ENCODE measurements at regions not wholly inside any gene's neighbourhood (a gene's known extent, or its start where the extent isn't known, plus 50 kb on each side); places are given as distances from the start of the nearest gene placed in this dataset.

DNA sequence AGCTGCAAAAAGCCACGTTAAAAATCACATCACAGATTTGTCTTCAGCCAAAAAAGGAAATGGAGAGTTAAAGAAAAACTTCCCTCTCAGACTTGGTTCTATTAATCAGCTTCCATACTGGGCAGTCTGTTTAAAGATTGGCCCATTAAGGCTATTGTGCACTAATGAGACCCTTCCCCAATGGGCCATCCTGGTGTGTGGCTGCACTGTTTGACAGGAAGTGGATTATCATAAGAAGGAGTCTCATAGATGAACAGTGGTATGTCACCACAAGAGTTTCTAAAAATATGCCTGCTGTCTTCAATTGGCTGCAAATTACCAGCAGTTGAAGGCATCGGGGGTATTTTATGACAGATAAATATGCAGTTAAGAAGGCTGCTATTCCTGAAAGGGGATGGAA lies 247.6 kb upstream of the THSD7B start:
- no peaks in the 10 kb centered on the region for H3K79me2 ChIP-seq (ENCODE audit: low read depth)
- H3K4me2 ChIP-seq: no peak overlapping the region
- H3K4me3 ChIP-seq: no peak overlapping the region
- no peaks in the 10 kb centered on the region for H3K4me1 ChIP-seq (replicated peaks; ENCODE audit: insufficient read depth)
- H2AFZ ChIP-seq: no peak overlapping the region
- ChIA-PET CTCF (no interaction called here), POLR2A (ENCODE audit: unreplicated experiment) (no interaction called here)
- intact Hi-C loops (cut with micrococcal nuclease; ENCODE audit: unreplicated experiment): no loop called here
- H3K27ac ChIP-seq: no peak overlapping the region
- H3K9me3 ChIP-seq (ENCODE audit: insufficient read depth, low read depth): no peaks in the 10 kb centered on the region
- TF ChIP-seq, protein P1, sequence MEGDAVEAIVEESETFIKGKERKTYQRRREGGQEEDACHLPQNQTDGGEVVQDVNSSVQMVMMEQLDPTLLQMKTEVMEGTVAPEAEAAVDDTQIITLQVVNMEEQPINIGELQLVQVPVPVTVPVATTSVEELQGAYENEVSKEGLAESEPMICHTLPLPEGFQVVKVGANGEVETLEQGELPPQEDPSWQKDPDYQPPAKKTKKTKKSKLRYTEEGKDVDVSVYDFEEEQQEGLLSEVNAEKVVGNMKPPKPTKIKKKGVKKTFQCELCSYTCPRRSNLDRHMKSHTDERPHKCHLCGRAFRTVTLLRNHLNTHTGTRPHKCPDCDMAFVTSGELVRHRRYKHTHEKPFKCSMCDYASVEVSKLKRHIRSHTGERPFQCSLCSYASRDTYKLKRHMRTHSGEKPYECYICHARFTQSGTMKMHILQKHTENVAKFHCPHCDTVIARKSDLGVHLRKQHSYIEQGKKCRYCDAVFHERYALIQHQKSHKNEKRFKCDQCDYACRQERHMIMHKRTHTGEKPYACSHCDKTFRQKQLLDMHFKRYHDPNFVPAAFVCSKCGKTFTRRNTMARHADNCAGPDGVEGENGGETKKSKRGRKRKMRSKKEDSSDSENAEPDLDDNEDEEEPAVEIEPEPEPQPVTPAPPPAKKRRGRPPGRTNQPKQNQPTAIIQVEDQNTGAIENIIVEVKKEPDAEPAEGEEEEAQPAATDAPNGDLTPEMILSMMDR (conservative IDR thresholded peaks at IDR 0.05): no peak
- no peak for TF ChIP-seq EZH2 (IDR thresholded peaks at IDR 0.05; ENCODE audit: low read depth)
- no peak for DNase-seq
- peaks cover 25% of the 10 kb centered on the region for H3K27me3 ChIP-seq (ENCODE audit: insufficient read depth, low read depth)
- no TSS peak for BruUV-seq (replicated peaks)
- no peaks in the 10 kb centered on the region for H3K36me3 ChIP-seq (ENCODE audit: low read depth)
- H3K9me2 ChIP-seq (ENCODE audit: insufficient read depth): 0 out of 2 replicates have a peak, but pooled peaks cover 3% of the 10 kb centered on the region
- H3F3A ChIP-seq (ENCODE audit: insufficient read depth, low read depth): no peaks in the 10 kb centered on the region
- H4K20me1 ChIP-seq (ENCODE audit: insufficient read depth): no peaks in the 10 kb centered on the region

DNA sequence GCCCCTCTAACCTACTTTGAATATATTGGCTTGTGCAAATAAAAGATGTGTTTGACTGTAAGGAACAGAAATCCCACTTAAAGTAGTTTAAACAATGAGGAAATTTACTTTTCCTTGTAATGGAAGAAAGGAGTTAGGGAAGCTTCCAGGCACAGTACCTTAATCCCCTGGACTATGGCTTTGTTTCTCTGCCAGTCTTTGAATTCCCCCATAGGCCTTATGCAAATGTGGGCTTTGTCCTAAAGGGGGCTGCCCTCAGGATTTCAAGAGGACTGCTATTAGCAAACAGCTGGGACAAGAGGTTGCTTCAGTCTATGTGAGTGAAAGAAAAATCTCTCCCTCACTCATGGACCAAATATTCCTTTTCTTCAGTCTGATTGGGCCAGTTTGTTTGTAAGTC lies 255.1 kb upstream of the THSD7B start:
- Histone ChIP-seq H3K9me2 (ENCODE audit: insufficient read depth) (no peaks in the 10 kb centered on the region), H3K27me3 (ENCODE audit: insufficient read depth, low read depth) (peaks cover 5% of the 10 kb centered on the region; the same call in 1 of the 2 replicates), H3F3A (ENCODE audit: insufficient read depth, low read depth) (no peaks in the 10 kb centered on the region), H3K4me1 (replicated peaks; ENCODE audit: insufficient read depth) (no peaks in the 10 kb centered on the region), H3K4me2 (no peak overlapping the region), H3K9me3 (ENCODE audit: insufficient read depth, low read depth) (no peaks in the 10 kb centered on the region), H3K36me3 (ENCODE audit: low read depth) (no peaks in the 10 kb centered on the region), H4K20me1 (ENCODE audit: insufficient read depth) (no peaks in the 10 kb centered on the region), H3K27ac (no peak overlapping the region), H3K4me3 (no peak overlapping the region), H2AFZ (no peak overlapping the region), H3K79me2 (ENCODE audit: low read depth) (no peaks in the 10 kb centered on the region)
- ChIA-PET CTCF (no interaction called here), POLR2A (ENCODE audit: unreplicated experiment) (no interaction called here)
- TF ChIP-seq, protein P1 (conservative IDR thresholded peaks at IDR 0.05): no peak
- TF ChIP-seq EZH2 (IDR thresholded peaks at IDR 0.05; ENCODE audit: low read depth): no peak
- no peak for DNase-seq
- intact Hi-C loops (cut with micrococcal nuclease; ENCODE audit: unreplicated experiment): no loop called here
- no TSS peak for BruUV-seq (replicated peaks)

DNA sequence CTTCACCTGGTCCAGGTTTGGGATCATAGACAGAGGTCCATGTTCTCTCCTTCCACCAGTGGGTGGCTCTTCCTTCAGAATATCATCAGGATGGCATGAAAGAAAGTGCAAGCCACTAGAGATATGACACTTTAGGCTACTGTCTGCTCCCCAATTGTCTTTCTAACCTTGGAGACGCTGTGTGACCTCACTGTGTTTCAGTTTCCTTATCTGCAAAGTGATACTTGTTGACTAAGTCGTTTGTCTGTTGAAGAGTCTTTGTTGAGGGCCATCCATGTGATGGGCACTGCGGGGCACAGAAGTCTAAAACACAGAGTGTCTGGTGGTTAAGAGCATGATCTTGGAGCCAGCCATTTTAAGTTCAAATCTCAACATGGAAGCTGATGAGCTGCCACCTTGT lies 259.9 kb upstream of the THSD7B start:
- H4K20me1 ChIP-seq (ENCODE audit: insufficient read depth): no peaks in the 10 kb centered on the region
- intact Hi-C loops (cut with micrococcal nuclease; ENCODE audit: unreplicated experiment): no loop called here
- no peak overlapping the region for H2AFZ ChIP-seq
- no peaks in the 10 kb centered on the region for H3K4me1 ChIP-seq (replicated peaks; ENCODE audit: insufficient read depth)
- H3F3A ChIP-seq (ENCODE audit: insufficient read depth, low read depth): no peaks in the 10 kb centered on the region
- no peak for DNase-seq
- CTCF ChIA-PET: no interaction called here
- H3K9me2 ChIP-seq (ENCODE audit: insufficient read depth): no peaks in the 10 kb centered on the region
- H3K79me2 ChIP-seq (ENCODE audit: low read depth): no peaks in the 10 kb centered on the region
- no TSS peak for BruUV-seq (replicated peaks)
- TF ChIP-seq, protein P1 (conservative IDR thresholded peaks at IDR 0.05): no peak
- TF ChIP-seq EZH2 (IDR thresholded peaks at IDR 0.05; ENCODE audit: low read depth): no peak
- no peak overlapping the region for H3K4me2 ChIP-seq
- H3K36me3 ChIP-seq (ENCODE audit: low read depth): no peaks in the 10 kb centered on the region
- no peaks in the 10 kb centered on the region for H3K9me3 ChIP-seq (ENCODE audit: insufficient read depth, low read depth)
- peaks cover 5% of the 10 kb centered on the region; the same call in 1 of the 2 replicates for H3K27me3 ChIP-seq (ENCODE audit: insufficient read depth, low read depth)
- POLR2A ChIA-PET (ENCODE audit: unreplicated experiment): no interaction called here
- H3K4me3 ChIP-seq: no peak overlapping the region
- H3K27ac ChIP-seq: no peak overlapping the region
